ENCODE measurements at regions not wholly inside any gene's neighbourhood (a gene's known extent, or its start where the extent isn't known, plus 50 kb on each side); places are given as distances from the start of the nearest gene placed in this dataset.

DNA sequence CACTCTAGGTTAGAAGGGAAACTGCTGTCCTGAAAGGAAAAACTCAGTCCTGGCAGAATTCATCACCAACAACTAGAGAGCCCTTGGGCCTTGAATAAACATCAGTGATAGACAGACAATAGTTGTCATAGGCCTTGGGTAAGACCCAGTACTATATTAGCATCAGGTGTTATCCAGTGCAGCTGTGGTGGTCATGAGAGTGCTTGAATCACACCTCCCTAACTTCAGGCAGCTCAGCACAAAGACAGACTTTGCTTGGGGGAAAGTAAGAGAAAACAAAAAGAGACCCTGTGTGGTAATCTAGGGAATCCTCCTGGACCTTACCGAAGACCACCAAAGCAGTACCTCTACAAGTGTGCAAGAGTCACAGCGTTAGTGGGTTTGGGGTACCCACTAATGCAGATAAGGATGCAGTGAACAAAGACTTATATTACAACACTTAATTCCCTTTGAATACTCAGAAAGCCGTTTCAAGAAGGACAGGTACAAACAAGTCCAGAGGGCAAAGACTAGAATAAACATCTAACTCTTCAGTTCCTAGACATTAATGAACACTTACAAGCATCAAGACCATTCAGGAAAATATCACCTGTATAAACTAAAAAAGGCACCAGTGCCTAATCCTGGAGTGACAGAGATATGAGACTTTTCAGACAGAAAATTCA is 332.3 kb upstream of the EPHA3 start:
- no peak for TF ChIP-seq POLR2AphosphoS5 (IDR thresholded peaks at IDR 0.05; ENCODE audit: borderline replicate concordance, low read depth, low read length)
- TF ChIP-seq EZH2 (IDR thresholded peaks at IDR 0.05) = no peak
- TF ChIP-seq FOXP2 (optimal IDR thresholded peaks at IDR 0.05; ENCODE audit: control extremely low read depth, extremely low read length, insufficient read depth) = no peak
- no peaks in the 10 kb centered on the region for H3K9me3 ChIP-seq (ENCODE audit: low read depth, low read length)
- DNase-seq (ENCODE audit: low read depth, low spot score) = no peak
- H3K36me3 ChIP-seq (ENCODE audit: insufficient read depth, low read length) = no peaks in the 10 kb centered on the region
- H3K27ac ChIP-seq = no peak overlapping the region
- no peak overlapping the region for H3K9ac ChIP-seq (ENCODE audit: insufficient read length)
- H3K4me3 ChIP-seq = no peak overlapping the region

DNA sequence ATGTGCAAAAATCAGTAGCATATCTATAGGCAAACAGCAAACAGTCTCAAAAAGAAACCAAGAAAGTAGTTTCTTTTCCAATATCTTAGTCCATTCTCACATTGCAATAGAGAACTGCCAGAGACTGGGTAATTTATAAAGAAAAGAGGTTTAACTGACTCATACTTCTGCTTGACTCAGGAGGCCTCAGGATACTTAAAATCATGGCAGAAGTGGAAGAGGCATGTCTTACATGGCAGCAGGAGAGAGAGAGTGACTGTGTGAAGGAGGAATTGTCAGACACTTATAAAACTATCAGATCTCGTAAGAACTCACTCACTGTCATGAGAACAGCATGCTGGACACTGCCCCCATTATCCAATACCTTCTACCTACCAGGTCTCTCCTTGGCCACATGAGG is 327.9 kb upstream of the EPHA3 start:
- no peak for DNase-seq (ENCODE audit: low read depth, low spot score)
- peaks cover 8% of the 10 kb centered on the region; the same call in 1 of the 2 replicates for H3K9me3 ChIP-seq (ENCODE audit: low read depth, low read length)
- H3K27ac ChIP-seq = no peak overlapping the region
- H3K36me3 ChIP-seq (ENCODE audit: insufficient read depth, low read length) = no peaks in the 10 kb centered on the region
- H3K9ac ChIP-seq (ENCODE audit: insufficient read length) = no peak overlapping the region
- no peak for TF ChIP-seq FOXP2 (optimal IDR thresholded peaks at IDR 0.05; ENCODE audit: control extremely low read depth, extremely low read length, insufficient read depth)
- TF ChIP-seq EZH2 (IDR thresholded peaks at IDR 0.05) = no peak
- no peak for TF ChIP-seq POLR2AphosphoS5 (IDR thresholded peaks at IDR 0.05; ENCODE audit: borderline replicate concordance, low read depth, low read length)
- H3K4me3 ChIP-seq = no peak overlapping the region

DNA sequence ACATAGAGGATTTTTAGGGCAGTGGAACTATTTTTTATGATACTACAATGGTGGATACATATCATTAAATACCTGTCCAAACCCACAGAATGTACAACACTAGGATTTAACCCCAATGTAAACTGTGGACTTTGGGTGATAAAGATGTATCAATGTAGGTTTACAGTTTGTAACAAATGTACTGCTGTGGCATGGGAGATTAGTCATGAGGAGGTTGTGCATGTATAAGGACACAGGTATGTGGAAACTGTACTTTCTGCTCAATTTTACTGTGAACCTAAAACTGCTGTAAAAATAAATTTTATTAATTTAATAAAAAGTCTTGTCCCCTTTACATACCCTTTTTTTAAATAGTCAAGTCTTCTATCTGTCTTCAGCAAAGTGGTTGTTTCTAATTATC is 322.5 kb upstream of the EPHA3 start:
- TF ChIP-seq POLR2AphosphoS5 (IDR thresholded peaks at IDR 0.05; ENCODE audit: borderline replicate concordance, low read depth, low read length) (no peak), FOXP2 (optimal IDR thresholded peaks at IDR 0.05; ENCODE audit: control extremely low read depth, extremely low read length, insufficient read depth) (no peak), EZH2 (IDR thresholded peaks at IDR 0.05) (no peak)
- H3K36me3 ChIP-seq (ENCODE audit: insufficient read depth, low read length) = no peaks in the 10 kb centered on the region
- H3K4me3 ChIP-seq = no peak overlapping the region
- DNase-seq (ENCODE audit: low read depth, low spot score) = no peak
- H3K27ac ChIP-seq = no peak overlapping the region
- peaks cover 8% of the 10 kb centered on the region; the same call in 1 of the 2 replicates for H3K9me3 ChIP-seq (ENCODE audit: low read depth, low read length)
- no peak overlapping the region for H3K9ac ChIP-seq (ENCODE audit: insufficient read length)

GRCh38 chr3:88785841-88786240 is 321.6 kb upstream of the EPHA3 start:
- Histone ChIP-seq H3K27ac (no peak overlapping the region), H3K9ac (ENCODE audit: insufficient read length) (no peak overlapping the region), H3K36me3 (ENCODE audit: insufficient read depth, low read length) (no peaks in the 10 kb centered on the region), H3K4me3 (no peak overlapping the region), H3K9me3 (ENCODE audit: low read depth, low read length) (peaks cover 8% of the 10 kb centered on the region; the same call in 1 of the 2 replicates)
- no peak for DNase-seq (ENCODE audit: low read depth, low spot score)
- TF ChIP-seq FOXP2 (optimal IDR thresholded peaks at IDR 0.05; ENCODE audit: control extremely low read depth, extremely low read length, insufficient read depth) (no peak), POLR2AphosphoS5 (IDR thresholded peaks at IDR 0.05; ENCODE audit: borderline replicate concordance, low read depth, low read length) (no peak), EZH2 (IDR thresholded peaks at IDR 0.05) (no peak)

- Histone ChIP-seq H3K4me3 (no peak overlapping the region), H3K27ac (no peak overlapping the region), H3K36me3 (ENCODE audit: insufficient read depth, low read length) (no peaks in the 10 kb centered on the region), H3K9ac (ENCODE audit: insufficient read length) (no peak overlapping the region), H3K9me3 (ENCODE audit: low read depth, low read length) (no peaks in the 10 kb centered on the region)
- TF ChIP-seq FOXP2 (optimal IDR thresholded peaks at IDR 0.05; ENCODE audit: control extremely low read depth, extremely low read length, insufficient read depth) = no peak
- TF ChIP-seq POLR2AphosphoS5 (IDR thresholded peaks at IDR 0.05; ENCODE audit: borderline replicate concordance, low read depth, low read length) = no peak
- DNase-seq (ENCODE audit: low read depth, low spot score) = no peak
Observed at GRCh38 chr3:88795503-88795902, 311.9 kb upstream of the EPHA3 start.

- no peak for TF ChIP-seq EZH2 (IDR thresholded peaks at IDR 0.05)
- TF ChIP-seq FOXP2 (optimal IDR thresholded peaks at IDR 0.05; ENCODE audit: control extremely low read depth, extremely low read length, insufficient read depth) = no peak
- TF ChIP-seq POLR2AphosphoS5 (IDR thresholded peaks at IDR 0.05; ENCODE audit: borderline replicate concordance, low read depth, low read length) = no peak
- Histone ChIP-seq H3K9ac (ENCODE audit: insufficient read length) (no peak overlapping the region), H3K36me3 (ENCODE audit: insufficient read depth, low read length) (no peaks in the 10 kb centered on the region), H3K27ac (no peak overlapping the region), H3K4me3 (no peak overlapping the region), H3K9me3 (ENCODE audit: low read depth, low read length) (no peaks in the 10 kb centered on the region)
- no peak for DNase-seq (ENCODE audit: low read depth, low spot score)
Observed at GRCh38 chr3:88807491-88808105, 299.8 kb upstream of the EPHA3 start.

DNA sequence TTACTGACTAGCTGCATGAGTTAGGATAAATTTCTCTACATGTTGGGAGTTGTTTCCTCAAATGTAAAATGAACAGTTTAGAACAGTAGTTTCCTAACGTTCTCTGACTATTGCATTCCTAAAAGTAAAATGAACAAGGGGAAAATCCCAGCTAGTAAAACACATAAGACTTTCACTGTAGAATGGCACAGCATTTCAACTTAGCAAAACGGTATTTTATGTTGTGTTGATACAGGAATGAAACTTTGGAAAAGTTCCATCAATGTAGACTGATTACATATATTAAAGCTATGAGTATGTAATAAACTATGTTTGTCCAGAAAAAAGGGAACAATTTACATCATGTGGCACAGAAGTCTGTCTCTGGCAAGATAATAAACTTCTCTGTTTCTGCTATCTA is 297.4 kb upstream of the EPHA3 start:
- H3K9me3 ChIP-seq (ENCODE audit: low read depth, low read length) = no peaks in the 10 kb centered on the region
- H3K9ac ChIP-seq (ENCODE audit: insufficient read length) = no peak overlapping the region
- H3K36me3 ChIP-seq (ENCODE audit: insufficient read depth, low read length) = no peaks in the 10 kb centered on the region
- no peak overlapping the region for H3K27ac ChIP-seq
- no peak for DNase-seq (ENCODE audit: low read depth, low spot score)
- H3K4me3 ChIP-seq = no peak overlapping the region
- no peak for TF ChIP-seq POLR2AphosphoS5 (IDR thresholded peaks at IDR 0.05; ENCODE audit: borderline replicate concordance, low read depth, low read length)
- no peak for TF ChIP-seq EZH2 (IDR thresholded peaks at IDR 0.05)
- no peak for TF ChIP-seq FOXP2 (optimal IDR thresholded peaks at IDR 0.05; ENCODE audit: control extremely low read depth, extremely low read length, insufficient read depth)

DNA sequence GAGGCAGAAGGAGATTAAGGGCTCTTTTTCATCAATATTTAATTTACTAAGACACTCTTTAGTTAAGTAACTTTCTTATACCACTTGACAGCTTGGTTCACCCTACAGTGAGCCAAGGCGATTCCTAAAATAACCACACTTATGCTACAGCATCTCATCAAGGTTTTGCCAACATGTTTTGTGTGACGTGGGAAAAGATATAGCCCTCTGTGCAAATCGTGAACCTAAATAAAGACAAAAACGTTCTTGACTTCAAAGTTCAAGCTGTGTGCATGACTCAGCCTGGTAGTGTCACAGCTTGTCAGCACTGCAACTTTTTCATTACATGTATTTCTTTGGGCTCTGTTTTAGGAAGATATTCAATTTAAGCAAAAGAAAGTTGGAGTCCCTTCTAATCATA is 297.0 kb upstream of the EPHA3 start:
- Histone ChIP-seq H3K27ac (no peak overlapping the region), H3K4me3 (no peak overlapping the region), H3K9me3 (ENCODE audit: low read depth, low read length) (no peaks in the 10 kb centered on the region), H3K9ac (ENCODE audit: insufficient read length) (no peak overlapping the region), H3K36me3 (ENCODE audit: insufficient read depth, low read length) (no peaks in the 10 kb centered on the region)
- DNase-seq (ENCODE audit: low read depth, low spot score) = no peak
- no peak for TF ChIP-seq FOXP2 (optimal IDR thresholded peaks at IDR 0.05; ENCODE audit: control extremely low read depth, extremely low read length, insufficient read depth)
- TF ChIP-seq EZH2 (IDR thresholded peaks at IDR 0.05) = no peak
- TF ChIP-seq POLR2AphosphoS5 (IDR thresholded peaks at IDR 0.05; ENCODE audit: borderline replicate concordance, low read depth, low read length) = no peak

All from SK-N-MC (cell line).